Hepatocyte (in vitro differentiated cells): ENCODE measurements at regions not wholly inside any gene's neighbourhood (a gene's known extent, or its start where the extent isn't known, plus 50 kb on each side); places are given as distances from the start of the nearest gene placed in this dataset.

Source experiments
- DNase-seq: peaks from one replicate; pipeline ENCODE4 v3.0.0-alpha.2; 2016; ENCODE audit warnings: low spot score
- H2AFZ ChIP-seq: fragments of 200-600 bp; sonication (generic); 2 replicates; pipeline ENCODE4 v1.6.0; 2016; ENCODE audit warnings: antibody characterized with exemption, mild to moderate bottlenecking
- H3K27ac ChIP-seq: fragments of 200-600 bp; sonication (generic); 2 replicates; pipeline ENCODE4 v1.5.1; 2016; ENCODE audit warnings: mild to moderate bottlenecking
- H3K27me3 ChIP-seq: fragments of 200-600 bp; sonication (generic); 2 replicates; pipeline ENCODE4 v1.6.1; 2016
- H3K36me3 ChIP-seq: fragments of 200-600 bp; sonication (generic); replicated peaks from 2 replicates; pipeline ENCODE4 v1.5.1; 2016; ENCODE audit warnings: low read depth; ENCODE audit not compliant: insufficient read depth
- H3K4me1 ChIP-seq: fragments of 200-600 bp; sonication (generic); 2 replicates; pipeline ENCODE4 v1.5.1; 2016; ENCODE audit warnings: mild to moderate bottlenecking, moderate library complexity; ENCODE audit not compliant: insufficient read depth
- H3K4me2 ChIP-seq: fragments of 200-600 bp; sonication (generic); 2 replicates; pipeline ENCODE4 v1.6.0; 2016
- H3K4me3 ChIP-seq: fragments of 200-600 bp; sonication (generic); 2 replicates; pipeline ENCODE4 v1.5.1; 2016; ENCODE audit warnings: mild to moderate bottlenecking
- H3K79me2 ChIP-seq: fragments of 200-600 bp; sonication (generic); 2 replicates; pipeline ENCODE4 v1.6.0; 2017; ENCODE audit warnings: mild to moderate bottlenecking
- H3K9me2 ChIP-seq: fragments of 200-600 bp; sonication (generic); replicated peaks from 2 replicates; pipeline ENCODE4 v1.6.0; 2017; ENCODE audit warnings: mild to moderate bottlenecking; ENCODE audit not compliant: insufficient read depth
- H3K9me3 ChIP-seq: fragments of 200-600 bp; sonication (generic); 2 replicates; pipeline ENCODE4 v1.5.1; 2016; ENCODE audit warnings: low read depth, mild to moderate bottlenecking
- H4K20me1 ChIP-seq: fragments of 200-600 bp; sonication (generic); 2 replicates; pipeline ENCODE4 v1.6.0; 2016; ENCODE audit warnings: mild to moderate bottlenecking; ENCODE audit not compliant: insufficient read depth, poor library complexity, severe bottlenecking
- EZH2 ChIP-seq: fragments of 200-600 bp; sonication (generic); IDR thresholded peaks from 2 replicates; pipeline ENCODE4 v1.6.1; 2016; ENCODE audit warnings: antibody characterized with exemption, mild to moderate bottlenecking, borderline replicate concordance
- EZH2phosphoT487 ChIP-seq: fragments of 200-600 bp; sonication (generic); IDR thresholded peaks from one replicate; pipeline ENCODE4 v1.6.1; 2018; ENCODE audit warnings: antibody characterized with exemption, mild to moderate bottlenecking, low read depth, moderate library complexity; ENCODE audit not compliant: unreplicated experiment, severe bottlenecking
- WGBS: methylation state at CpG from one replicate; pipeline ENCODE4 v1.1.6; 2016; ENCODE audit warnings: low lambda C conversion rate; ENCODE audit errors: missing lambda C conversion rate; 5-methylcytosine and 5-hydroxymethylcytosine counted together
- TF ChIP-seq, protein P1 (sequence below): fragments of 200-600 bp; sonication (generic); IDR thresholded peaks from 2 replicates; pipeline ENCODE4 v1.5.1; 2016; ENCODE audit warnings: antibody characterized with exemption, mild to moderate bottlenecking; ENCODE audit not compliant: poor library complexity

DNA sequence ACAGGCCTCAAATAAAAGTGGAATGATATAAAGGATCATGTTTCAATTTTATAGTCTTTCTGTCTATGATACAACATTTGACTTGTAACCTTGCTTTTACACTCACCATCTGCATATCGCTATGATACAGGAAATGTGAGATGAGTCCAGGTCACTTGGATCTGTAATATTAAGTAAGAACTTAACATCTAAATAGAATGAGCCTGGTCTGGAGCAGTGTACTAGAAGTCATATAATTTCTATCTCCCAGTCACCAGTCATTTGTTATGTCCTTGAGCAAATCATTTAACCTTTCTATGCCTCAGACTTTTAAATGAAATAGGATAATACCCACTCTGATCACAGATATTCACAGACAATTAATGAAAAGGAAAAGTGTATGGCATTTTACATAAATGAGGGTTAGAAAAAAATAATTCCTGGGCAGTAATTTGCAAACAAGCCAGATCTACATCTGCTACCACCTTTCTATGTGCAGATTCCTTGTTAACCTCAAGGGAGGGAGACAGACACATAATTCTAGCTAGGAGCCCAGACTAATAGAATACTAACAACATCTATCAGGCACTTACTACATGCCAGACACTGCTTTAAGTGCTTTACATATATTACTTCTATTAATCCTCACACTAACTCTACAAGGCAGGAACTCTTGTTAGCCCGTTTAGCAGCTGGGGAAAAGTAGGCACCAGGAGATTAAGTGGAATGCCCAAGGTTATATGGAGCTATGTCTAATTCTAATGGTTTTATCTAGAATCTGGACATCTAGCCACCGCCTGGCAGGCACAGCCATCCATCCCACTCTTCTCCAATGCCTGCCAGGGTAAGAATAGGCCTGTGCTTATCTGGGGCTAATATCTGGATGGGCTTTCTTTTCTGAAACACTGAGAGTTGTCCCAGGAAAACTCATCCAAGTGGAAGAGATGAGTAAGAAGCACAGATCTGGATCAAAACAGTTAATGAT is 313.6 kb upstream of the CDH20 start:
- Histone ChIP-seq H3K4me3 (no peak overlapping the region), H3K9me2 (no peaks in the 10 kb centered on the region), H3K27ac (no peak overlapping the region), H3K4me2 (no peak overlapping the region), H3K27me3 (no peaks in the 10 kb centered on the region), H2AFZ (no peak overlapping the region), H3K79me2 (no peaks in the 10 kb centered on the region), H3K9me3 (no peaks in the 10 kb centered on the region), H3K4me1 (no peaks in the 10 kb centered on the region), H4K20me1 (no peaks in the 10 kb centered on the region), H3K36me3 (no peaks in the 10 kb centered on the region)
- no peak for DNase-seq
- no peak for TF ChIP-seq EZH2phosphoT487
- 62% methylated on average over 3 of the region's 3 CpGs for WGBS

DNA sequence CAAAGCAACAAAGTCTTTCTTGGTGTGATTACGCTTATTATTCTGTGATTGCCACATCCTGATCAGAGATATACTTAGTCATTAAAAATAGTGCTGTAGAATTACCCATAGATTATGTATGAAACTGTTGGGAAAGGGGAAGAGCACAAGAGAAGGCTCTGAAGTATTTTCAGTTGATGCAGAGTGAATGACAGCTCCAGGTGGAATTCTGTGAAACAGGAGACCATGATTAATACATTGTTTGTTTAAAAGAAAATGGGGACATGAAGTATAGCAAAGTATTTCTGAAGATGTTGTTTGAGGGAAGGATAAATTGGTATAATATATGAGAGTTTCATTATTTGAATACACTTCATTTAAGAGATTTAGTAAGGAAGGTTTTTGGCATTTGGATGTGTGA is 307.6 kb upstream of the CDH20 start:
- Histone ChIP-seq H3K4me3 (no peak overlapping the region), H2AFZ (no peak overlapping the region), H3K9me2 (no peaks in the 10 kb centered on the region), H3K4me1 (no peaks in the 10 kb centered on the region), H3K27me3 (no peaks in the 10 kb centered on the region), H3K36me3 (no peaks in the 10 kb centered on the region), H4K20me1 (no peaks in the 10 kb centered on the region), H3K4me2 (no peak overlapping the region), H3K79me2 (no peaks in the 10 kb centered on the region), H3K9me3 (no peaks in the 10 kb centered on the region), H3K27ac (no peak overlapping the region)
- DNase-seq, result no peak
- TF ChIP-seq EZH2phosphoT487 (no peak), EZH2 (no peak)
- TF ChIP-seq, protein P1, sequence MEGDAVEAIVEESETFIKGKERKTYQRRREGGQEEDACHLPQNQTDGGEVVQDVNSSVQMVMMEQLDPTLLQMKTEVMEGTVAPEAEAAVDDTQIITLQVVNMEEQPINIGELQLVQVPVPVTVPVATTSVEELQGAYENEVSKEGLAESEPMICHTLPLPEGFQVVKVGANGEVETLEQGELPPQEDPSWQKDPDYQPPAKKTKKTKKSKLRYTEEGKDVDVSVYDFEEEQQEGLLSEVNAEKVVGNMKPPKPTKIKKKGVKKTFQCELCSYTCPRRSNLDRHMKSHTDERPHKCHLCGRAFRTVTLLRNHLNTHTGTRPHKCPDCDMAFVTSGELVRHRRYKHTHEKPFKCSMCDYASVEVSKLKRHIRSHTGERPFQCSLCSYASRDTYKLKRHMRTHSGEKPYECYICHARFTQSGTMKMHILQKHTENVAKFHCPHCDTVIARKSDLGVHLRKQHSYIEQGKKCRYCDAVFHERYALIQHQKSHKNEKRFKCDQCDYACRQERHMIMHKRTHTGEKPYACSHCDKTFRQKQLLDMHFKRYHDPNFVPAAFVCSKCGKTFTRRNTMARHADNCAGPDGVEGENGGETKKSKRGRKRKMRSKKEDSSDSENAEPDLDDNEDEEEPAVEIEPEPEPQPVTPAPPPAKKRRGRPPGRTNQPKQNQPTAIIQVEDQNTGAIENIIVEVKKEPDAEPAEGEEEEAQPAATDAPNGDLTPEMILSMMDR, result no peak
- WGBS, result 85% methylated on average over 1 of the region's 1 CpG

DNA sequence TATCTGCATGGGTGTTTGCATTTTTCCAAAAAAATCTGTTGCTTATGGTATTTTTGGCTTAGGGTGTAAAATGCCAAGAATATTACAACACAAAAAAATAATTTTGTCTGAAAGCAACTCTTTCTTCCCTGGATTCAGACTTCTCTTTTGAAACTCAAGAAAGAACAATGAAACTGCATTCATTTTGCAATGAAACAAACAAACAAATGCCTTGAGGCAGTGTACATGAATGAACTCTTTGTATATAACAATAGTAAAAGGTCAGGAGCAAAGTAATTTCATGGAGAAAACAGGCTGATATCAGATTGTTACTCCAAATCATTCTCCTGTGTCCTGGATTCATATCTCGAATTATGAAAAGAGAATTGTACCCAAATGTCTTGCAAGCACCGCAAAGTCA is 301.6 kb upstream of the CDH20 start:
- no peak overlapping the region for H3K4me3 ChIP-seq
- H3K79me2 ChIP-seq, result no peaks in the 10 kb centered on the region
- no peaks in the 10 kb centered on the region for H3K4me1 ChIP-seq
- H3K9me3 ChIP-seq, result no peaks in the 10 kb centered on the region
- no peaks in the 10 kb centered on the region for H3K9me2 ChIP-seq
- WGBS, result 93% methylated on average over 2 of the region's 2 CpGs
- H3K4me2 ChIP-seq, result no peak overlapping the region
- no peak overlapping the region for H3K27ac ChIP-seq
- DNase-seq, result no peak
- TF ChIP-seq EZH2, result no peak
- TF ChIP-seq, protein P1, result no peak
- TF ChIP-seq EZH2phosphoT487, result no peak
- H3K27me3 ChIP-seq, result no peaks in the 10 kb centered on the region
- no peaks in the 10 kb centered on the region for H3K36me3 ChIP-seq
- no peaks in the 10 kb centered on the region for H4K20me1 ChIP-seq
- no peak overlapping the region for H2AFZ ChIP-seq

DNA sequence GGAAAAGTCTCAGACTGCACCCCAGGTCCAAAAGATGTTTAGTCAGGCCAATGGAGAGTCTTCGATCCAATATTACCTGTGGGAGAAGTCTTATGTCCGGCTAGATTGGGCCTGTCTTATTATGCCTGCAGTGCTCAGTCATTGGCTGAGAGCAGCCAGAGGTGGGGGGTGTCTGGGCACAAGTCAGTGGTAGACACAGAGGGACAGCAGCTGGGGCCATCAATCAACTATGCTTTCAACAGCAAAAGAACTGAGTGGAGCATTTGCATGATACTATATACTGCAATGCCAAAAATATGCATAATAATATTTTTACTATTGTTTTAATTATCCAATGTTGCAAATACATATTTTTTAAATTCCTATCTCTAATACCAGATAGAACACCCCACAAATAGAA is 298.6 kb upstream of the CDH20 start:
- Histone ChIP-seq H3K27ac (no peak overlapping the region), H3K4me3 (no peak overlapping the region), H3K36me3 (no peaks in the 10 kb centered on the region), H3K4me2 (no peak overlapping the region), H2AFZ (no peak overlapping the region), H3K9me2 (no peaks in the 10 kb centered on the region), H3K27me3 (no peaks in the 10 kb centered on the region), H4K20me1 (no peaks in the 10 kb centered on the region), H3K4me1 (no peaks in the 10 kb centered on the region), H3K79me2 (no peaks in the 10 kb centered on the region), H3K9me3 (no peaks in the 10 kb centered on the region)
- TF ChIP-seq EZH2phosphoT487 (no peak), EZH2 (no peak)
- TF ChIP-seq, protein P1, result no peak
- no peak for DNase-seq
- 78% methylated on average over 2 of the region's 2 CpGs for WGBS
